ENCODE measurements at regions not wholly inside any gene's neighbourhood (a gene's known extent, or its start where the extent isn't known, plus 50 kb on each side); places are given as distances from the start of the nearest gene placed in this dataset.

DNA sequence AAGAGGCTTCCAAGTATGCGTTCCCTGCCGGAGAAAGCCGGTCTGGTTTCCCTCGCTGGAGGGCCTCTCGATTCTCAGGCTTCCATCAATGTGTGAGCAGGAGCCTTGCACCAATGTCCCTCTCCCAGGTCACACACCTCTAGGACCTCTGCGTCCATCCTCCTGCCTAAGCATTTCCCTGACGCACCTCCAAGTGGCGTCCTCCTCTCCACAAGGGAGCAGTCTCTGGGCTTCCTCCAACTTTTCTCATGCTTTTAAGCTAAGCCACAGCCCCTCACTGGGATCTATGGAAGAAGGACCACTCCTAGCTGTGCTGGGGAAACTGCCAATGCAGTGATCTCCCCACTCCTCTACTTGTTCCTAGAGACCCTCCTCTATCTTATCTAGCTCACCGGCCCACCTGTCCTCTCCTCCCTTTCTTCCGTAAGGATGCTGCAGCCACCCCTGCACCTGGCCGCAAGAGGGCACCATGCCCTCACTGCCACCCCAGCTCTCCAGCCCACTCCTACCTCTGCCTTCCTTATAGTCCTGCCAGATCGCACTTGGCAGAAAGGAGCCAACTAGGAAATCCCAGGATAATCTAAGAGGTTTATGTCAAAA is 258.7 kb downstream of the LRFN2 start:
- no peaks in the 10 kb centered on the region for H3K9me3 ChIP-seq
- H3K27me3 ChIP-seq: no peaks in the 10 kb centered on the region
- H4K20me1 ChIP-seq: no peaks in the 10 kb centered on the region
- H3K27ac ChIP-seq: no peak overlapping the region
- H3K36me3 ChIP-seq: no peaks in the 10 kb centered on the region
- no peak for TF ChIP-seq Cebpa-rat (IDR thresholded peaks at IDR 0.05)
- no peak overlapping the region for H3K9ac ChIP-seq
- H3K4me1 ChIP-seq: peaks cover 24% of the 10 kb centered on the region
- H3K4me2 ChIP-seq: no peak overlapping the region
- H3K4me3 ChIP-seq: no peak overlapping the region

DNA sequence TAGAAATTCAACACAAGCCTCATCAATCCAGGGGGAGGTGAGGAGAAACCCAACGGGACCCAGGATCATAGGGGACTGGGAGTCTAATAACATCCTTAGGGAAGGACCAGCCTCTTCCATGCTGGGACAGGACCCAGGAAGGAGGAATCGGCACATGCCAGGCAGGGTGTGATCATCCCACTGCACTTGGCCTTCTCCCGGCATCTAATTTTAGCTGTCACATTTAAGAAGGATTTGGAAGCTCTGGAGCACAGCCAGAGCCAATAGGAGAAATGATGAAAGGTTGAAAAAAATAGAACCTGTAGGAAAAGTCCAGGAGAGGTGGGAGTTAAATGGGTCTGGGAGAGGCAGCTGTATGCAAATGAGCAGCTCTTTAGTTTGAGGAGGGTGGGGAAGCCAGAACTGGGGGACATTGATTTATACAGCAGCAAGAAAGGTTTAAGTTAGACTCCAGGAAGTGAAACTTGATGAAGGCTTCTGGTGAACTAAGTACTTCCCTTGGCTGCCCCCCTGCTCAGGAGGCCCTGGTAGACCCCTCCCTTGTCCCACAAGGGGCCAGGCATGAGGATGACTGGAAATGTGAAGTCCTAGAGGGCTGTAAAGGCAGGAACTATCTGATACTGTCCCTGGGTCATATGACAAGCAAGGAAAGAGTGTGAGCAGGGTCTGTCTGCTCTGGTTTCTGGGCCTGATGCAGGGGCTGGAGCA is 260.3 kb downstream of the LRFN2 start:
- H3K27me3 ChIP-seq: no peaks in the 10 kb centered on the region
- peaks cover 34% of the 10 kb centered on the region for H3K4me1 ChIP-seq
- H4K20me1 ChIP-seq: no peaks in the 10 kb centered on the region
- H3K9ac ChIP-seq: no peak overlapping the region
- 0 out of 2 replicates have a peak overlapping the region, but pooled peaks have one; percentile 7 for H3K4me2 ChIP-seq
- no peak for TF ChIP-seq Cebpa-rat (IDR thresholded peaks at IDR 0.05)
- H3K27ac ChIP-seq: no peak overlapping the region
- H3K9me3 ChIP-seq: no peaks in the 10 kb centered on the region
- H3K4me3 ChIP-seq: no peak overlapping the region
- no peaks in the 10 kb centered on the region for H3K36me3 ChIP-seq

DNA sequence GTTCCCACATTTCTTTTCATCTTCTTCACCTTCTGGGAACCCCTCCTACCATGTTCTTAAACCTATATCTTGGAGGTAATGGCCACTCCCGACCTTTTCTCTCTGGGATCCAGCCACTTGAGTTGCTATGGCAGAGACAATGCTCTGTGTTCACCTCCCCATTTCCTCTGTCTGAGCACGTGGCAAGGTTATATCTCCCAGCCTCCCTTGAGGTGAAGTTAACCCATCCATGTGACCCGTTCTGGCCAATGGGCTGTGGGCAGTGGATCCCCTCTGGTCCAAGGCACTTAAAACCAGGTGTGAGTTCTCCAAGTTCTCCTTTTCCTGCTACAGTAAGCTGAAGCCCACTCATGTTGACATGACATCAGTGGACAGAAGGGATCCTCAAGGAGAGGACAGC is 261.4 kb downstream of the LRFN2 start:
- H3K36me3 ChIP-seq: no peaks in the 10 kb centered on the region
- TF ChIP-seq Cebpa-rat (IDR thresholded peaks at IDR 0.05): no peak
- no peak overlapping the region for H3K4me3 ChIP-seq
- no peak overlapping the region for H3K4me2 ChIP-seq
- H3K4me1 ChIP-seq: peaks cover 38% of the 10 kb centered on the region
- no peaks in the 10 kb centered on the region for H3K9me3 ChIP-seq
- H4K20me1 ChIP-seq: no peaks in the 10 kb centered on the region
- no peak overlapping the region for H3K9ac ChIP-seq
- no peak overlapping the region for H3K27ac ChIP-seq
- no peaks in the 10 kb centered on the region for H3K27me3 ChIP-seq

DNA sequence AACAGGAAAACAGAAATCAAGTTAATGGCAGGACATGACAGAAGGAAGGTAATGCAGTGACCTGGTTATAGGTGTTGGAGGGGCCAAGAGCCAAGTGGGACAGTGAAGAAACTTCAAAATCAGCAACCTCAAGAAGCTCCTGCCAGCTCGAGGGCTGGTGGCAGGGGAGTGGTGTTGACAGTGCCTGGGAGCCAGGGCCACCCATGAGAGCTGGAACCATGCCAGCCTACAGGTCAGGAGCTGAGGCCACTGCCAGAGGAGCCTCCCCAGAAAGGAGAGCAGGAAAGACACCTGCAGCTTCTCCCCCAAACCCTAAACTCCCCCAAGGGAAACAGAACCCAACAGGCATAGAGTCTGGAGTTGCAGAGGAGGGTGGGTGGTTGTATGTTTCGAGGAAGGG is 262.1 kb downstream of the LRFN2 start:
- H3K4me3 ChIP-seq: no peak overlapping the region
- no peak overlapping the region for H3K9ac ChIP-seq
- H3K4me2 ChIP-seq: no peak overlapping the region
- H3K9me3 ChIP-seq: no peaks in the 10 kb centered on the region
- H3K36me3 ChIP-seq: no peaks in the 10 kb centered on the region
- no peaks in the 10 kb centered on the region for H4K20me1 ChIP-seq
- H3K27me3 ChIP-seq: no peaks in the 10 kb centered on the region
- TF ChIP-seq Cebpa-rat (IDR thresholded peaks at IDR 0.05): no peak
- peaks cover 30% of the 10 kb centered on the region for H3K4me1 ChIP-seq
- no peak overlapping the region for H3K27ac ChIP-seq

DNA sequence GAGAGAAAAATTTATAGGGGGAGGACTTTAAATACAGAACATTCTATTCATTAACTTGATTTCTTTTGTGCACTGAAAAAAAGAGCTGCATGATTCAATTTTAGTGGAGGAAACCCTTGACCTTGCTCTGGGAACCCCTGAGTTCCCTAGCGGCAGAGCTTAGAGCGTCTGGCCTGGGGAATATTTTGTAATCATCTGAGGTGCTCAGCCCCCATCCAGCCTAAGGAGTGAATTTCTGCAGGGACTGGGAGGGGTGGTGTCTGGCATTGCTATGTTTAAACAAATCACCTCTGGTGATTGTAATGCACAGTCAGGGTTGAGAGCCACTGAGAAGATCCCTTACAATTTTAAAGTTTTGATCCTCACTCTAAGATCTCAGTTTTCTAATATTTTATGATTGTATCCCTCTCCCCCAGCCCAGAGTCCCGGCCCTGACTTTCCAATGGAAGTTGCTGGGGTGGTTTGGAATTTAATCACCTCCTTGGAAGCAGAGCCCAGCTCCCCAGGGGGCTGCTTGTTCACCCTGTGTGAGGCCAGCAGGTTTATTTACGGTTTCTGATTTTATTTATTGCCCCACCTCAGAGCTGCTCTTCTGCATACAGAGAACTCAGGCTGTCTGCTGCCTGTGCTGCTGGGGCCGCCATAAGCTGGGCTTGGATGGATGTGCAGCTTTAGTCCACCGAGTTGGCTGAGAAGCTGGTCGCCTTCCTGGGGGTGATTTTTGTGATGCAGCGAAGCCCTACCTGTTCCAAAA is 263.1 kb downstream of the LRFN2 start:
- no peak for TF ChIP-seq Cebpa-rat (IDR thresholded peaks at IDR 0.05)
- Histone ChIP-seq H3K4me2 (no peak overlapping the region), H3K9ac (no peak overlapping the region), H4K20me1 (no peaks in the 10 kb centered on the region), H3K9me3 (peaks cover 2% of the 10 kb centered on the region; the same call in 1 of the 2 replicates), H3K27ac (no peak overlapping the region), H3K4me3 (no peak overlapping the region), H3K4me1 (peaks cover 29% of the 10 kb centered on the region), H3K36me3 (no peaks in the 10 kb centered on the region), H3K27me3 (no peaks in the 10 kb centered on the region)

DNA sequence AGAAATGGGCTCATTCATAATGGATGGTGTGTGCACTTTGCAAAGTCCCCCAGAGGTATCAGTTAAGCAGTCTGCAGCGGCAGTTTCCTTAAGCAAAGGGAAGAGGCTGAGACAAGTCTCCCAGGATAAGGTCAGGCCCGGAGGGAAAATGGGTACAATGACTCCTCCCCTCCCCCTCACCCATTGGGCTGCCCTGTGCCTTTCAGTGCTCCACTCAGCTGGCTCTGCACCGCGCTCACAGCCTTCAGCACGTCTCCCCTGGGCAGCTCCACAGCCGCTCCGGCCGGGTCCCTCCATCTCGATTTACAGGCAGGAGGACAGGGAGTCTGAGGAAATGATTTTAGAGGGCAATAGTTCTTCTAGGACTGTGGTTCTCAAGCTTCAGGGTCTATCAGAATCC is 264.8 kb downstream of the LRFN2 start:
- no peak for TF ChIP-seq Cebpa-rat (IDR thresholded peaks at IDR 0.05)
- Histone ChIP-seq H3K4me1 (peaks cover 29% of the 10 kb centered on the region), H3K27me3 (no peaks in the 10 kb centered on the region), H3K27ac (no peak overlapping the region), H3K4me3 (no peak overlapping the region), H4K20me1 (no peaks in the 10 kb centered on the region), H3K9ac (no peak overlapping the region), H3K4me2 (peak overlapping the region; percentile 75), H3K9me3 (peaks cover 5% of the 10 kb centered on the region; the same call in 1 of the 2 replicates), H3K36me3 (no peaks in the 10 kb centered on the region)

DNA sequence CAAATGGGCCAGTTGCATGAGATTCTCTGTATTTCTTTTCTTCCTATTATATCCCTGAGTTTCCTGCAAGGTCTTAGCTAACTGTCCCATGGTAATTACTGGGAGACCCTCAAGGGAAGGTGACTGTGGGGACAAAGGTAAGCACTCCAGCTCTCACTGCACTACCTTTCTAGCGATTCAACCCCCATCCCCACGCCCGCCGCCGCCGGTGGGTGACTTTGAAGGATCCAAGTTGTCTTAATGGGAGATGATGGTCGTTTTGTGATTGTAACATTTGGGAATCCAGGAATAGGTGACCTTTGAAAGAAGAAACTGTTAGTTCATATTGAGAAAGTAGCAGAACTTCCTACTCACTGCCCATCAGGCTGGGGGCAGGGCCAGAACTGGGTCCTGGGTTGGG is 265.5 kb downstream of the LRFN2 start:
- Histone ChIP-seq H3K9ac (no peak overlapping the region), H4K20me1 (no peaks in the 10 kb centered on the region), H3K27ac (no peak overlapping the region), H3K4me3 (no peak overlapping the region), H3K27me3 (no peaks in the 10 kb centered on the region), H3K36me3 (no peaks in the 10 kb centered on the region), H3K4me2 (peak overlapping the region; percentile 75), H3K4me1 (peaks cover 22% of the 10 kb centered on the region), H3K9me3 (peaks cover 5% of the 10 kb centered on the region; the same call in 1 of the 2 replicates)
- TF ChIP-seq Cebpa-rat (IDR thresholded peaks at IDR 0.05): no peak

DNA sequence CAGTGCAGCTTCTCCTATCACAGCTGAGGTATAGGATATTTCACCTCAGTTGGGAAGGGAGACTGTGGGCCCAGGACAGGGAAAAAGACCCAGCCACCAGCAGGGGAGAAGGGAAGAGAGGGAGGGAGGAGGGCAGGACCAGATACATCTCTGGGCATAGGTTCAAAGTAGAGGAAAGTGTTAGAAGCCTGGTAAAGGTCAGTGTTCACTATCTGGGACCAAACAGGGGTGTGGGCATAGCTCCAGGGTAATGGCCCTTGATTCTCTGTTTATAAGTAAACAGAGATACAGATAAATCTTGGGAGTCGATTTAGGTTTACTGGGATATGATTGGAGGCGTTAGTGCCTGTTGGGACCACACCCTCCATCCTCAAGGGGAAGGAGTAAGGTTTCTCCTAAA is 266.2 kb downstream of the LRFN2 start:
- Histone ChIP-seq H3K27me3 (no peaks in the 10 kb centered on the region), H3K9me3 (peaks cover 5% of the 10 kb centered on the region; the same call in 1 of the 2 replicates), H4K20me1 (no peaks in the 10 kb centered on the region), H3K36me3 (no peaks in the 10 kb centered on the region), H3K4me3 (no peak overlapping the region), H3K9ac (no peak overlapping the region), H3K4me1 (peaks cover 22% of the 10 kb centered on the region), H3K4me2 (no peak overlapping the region), H3K27ac (no peak overlapping the region)
- TF ChIP-seq Cebpa-rat (IDR thresholded peaks at IDR 0.05): no peak

DNA sequence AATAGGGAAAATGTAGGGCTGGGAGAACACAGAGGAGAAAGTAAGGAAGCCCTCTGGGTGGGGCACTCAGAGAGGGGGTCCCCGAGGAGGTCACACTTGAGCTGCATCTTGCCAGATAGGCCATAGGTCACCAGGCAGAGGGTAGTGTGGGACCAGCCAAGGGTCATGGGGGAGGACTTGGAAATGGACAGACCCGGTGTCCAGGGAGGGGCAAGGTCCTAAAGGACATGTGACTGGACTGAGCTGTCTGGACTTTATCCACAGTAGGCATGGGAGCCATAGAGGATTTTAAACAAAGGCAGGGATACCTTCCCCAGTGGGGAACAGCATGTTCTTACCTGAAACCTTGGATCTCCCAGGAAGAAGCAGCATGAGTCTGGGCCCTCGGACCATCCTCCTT is 266.7 kb downstream of the LRFN2 start:
- H3K9me3 ChIP-seq: peaks cover 5% of the 10 kb centered on the region; the same call in 1 of the 2 replicates
- H3K4me2 ChIP-seq: no peak overlapping the region
- no peak for TF ChIP-seq Cebpa-rat (IDR thresholded peaks at IDR 0.05)
- no peaks in the 10 kb centered on the region for H4K20me1 ChIP-seq
- no peak overlapping the region for H3K27ac ChIP-seq
- H3K4me1 ChIP-seq: peaks cover 18% of the 10 kb centered on the region
- no peak overlapping the region for H3K9ac ChIP-seq
- H3K4me3 ChIP-seq: no peak overlapping the region
- H3K36me3 ChIP-seq: no peaks in the 10 kb centered on the region
- no peaks in the 10 kb centered on the region for H3K27me3 ChIP-seq

DNA sequence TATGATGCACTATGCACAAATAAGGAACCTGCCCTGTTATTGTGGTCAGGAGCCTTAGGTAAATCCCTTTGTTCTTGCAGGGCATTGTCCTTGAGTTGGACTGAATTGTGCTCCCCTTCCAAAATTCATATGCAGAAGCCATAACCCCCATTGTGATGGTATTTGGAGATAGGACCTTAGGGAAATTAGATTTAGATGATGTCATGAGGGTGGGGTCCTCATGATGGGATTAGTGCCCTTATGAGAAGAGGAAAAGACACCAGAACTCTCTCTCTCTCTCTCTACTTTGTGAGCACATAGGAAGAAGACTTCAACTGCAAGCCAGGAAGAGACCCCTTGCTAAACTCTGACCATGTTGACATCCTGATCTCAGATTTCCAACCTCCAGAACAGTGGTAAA is 268.0 kb downstream of the LRFN2 start:
- no peaks in the 10 kb centered on the region for H4K20me1 ChIP-seq
- H3K9me3 ChIP-seq: peaks cover 5% of the 10 kb centered on the region; the same call in 1 of the 2 replicates
- H3K4me3 ChIP-seq: no peak overlapping the region
- peaks cover 17% of the 10 kb centered on the region for H3K4me1 ChIP-seq
- H3K27ac ChIP-seq: no peak overlapping the region
- no peak overlapping the region for H3K4me2 ChIP-seq
- H3K36me3 ChIP-seq: no peaks in the 10 kb centered on the region
- H3K9ac ChIP-seq: no peak overlapping the region
- no peaks in the 10 kb centered on the region for H3K27me3 ChIP-seq
- TF ChIP-seq Cebpa-rat (IDR thresholded peaks at IDR 0.05): no peak

Measured in BLaER1 (cell line).